ENCODE measurements at regions not wholly inside any gene's neighbourhood (a gene's known extent, or its start where the extent isn't known, plus 50 kb on each side); places are given as distances from the start of the nearest gene placed in this dataset.

DNA sequence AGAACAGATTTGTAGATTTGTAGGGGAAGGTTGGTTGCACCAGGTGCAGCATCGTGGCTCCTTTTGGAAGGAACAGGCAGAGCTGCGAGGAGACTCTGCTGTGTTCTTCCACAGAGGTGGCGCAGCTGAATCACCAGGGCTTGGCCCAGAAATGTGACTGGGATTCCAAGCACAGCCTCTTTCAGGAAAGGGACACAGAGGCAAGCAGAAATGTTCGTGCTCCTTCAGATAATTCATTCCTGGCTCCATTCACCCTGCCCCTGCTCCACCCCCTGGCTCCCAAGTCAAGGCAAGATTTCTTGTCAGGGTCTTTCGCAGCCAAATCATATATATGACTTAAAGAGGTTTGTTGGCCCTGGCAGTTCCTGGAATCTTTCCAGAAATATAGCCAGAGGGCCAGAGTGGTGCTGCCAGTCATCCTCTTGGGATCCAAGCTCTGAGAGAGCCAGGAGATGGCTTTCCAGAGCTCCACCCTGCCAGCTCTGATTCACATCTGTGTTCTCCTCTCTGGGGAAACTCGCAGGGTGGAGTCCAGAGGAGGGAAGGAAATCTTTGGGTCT, 203.9 kb upstream of the TANK start:
- Histone ChIP-seq H3K9ac (ENCODE audit: low read depth in 1 of 2, low read length in 2 of 2) (no peak overlapping the region), H3K36me3 (ENCODE audit: control insufficient read depth in 1 of 2, insufficient read depth in 2 of 2, low read length in 2 of 2) (no peaks in the 10 kb centered on the region), H3K27ac (ENCODE audit: low read depth, low read length) (no peak overlapping the region), H3K27me3 (ENCODE audit: control insufficient read depth in 1 of 2, insufficient read depth in 2 of 2, low read length in 2 of 2) (no peaks in the 10 kb centered on the region), H3K4me1 (ENCODE audit: control insufficient read depth in 1 of 2, insufficient read depth in 2 of 2, low read length in 2 of 2) (no peaks in the 10 kb centered on the region), H3K9me3 (ENCODE audit: control insufficient read depth in 1 of 2, low read length in 2 of 2) (no peaks in the 10 kb centered on the region), H3K4me3 (ENCODE audit: low read depth in 1 of 2, low read length in 2 of 2) (no peak overlapping the region)

DNA sequence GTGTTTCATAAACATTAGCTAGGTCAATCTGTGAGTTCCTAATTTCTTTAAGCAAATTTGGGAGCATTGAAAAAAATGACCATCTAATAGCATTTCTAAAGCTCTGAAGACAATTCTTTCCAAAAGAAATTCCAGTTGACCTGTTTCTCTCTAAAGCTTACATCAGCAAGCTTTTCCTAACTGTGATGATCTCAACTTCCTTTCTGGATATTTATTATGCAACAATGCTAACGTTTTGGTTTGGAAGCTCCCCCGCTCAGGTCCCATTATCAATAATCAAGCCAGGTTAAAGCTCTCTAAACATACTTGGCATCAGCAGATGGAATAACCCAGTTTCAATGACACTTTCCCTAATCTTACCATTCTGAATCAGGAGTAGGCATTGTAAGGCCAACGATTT, 196.3 kb upstream of the TANK start:
- H3K27me3 ChIP-seq (ENCODE audit: control insufficient read depth in 1 of 2, insufficient read depth in 2 of 2, low read length in 2 of 2), result no peaks in the 10 kb centered on the region
- H3K36me3 ChIP-seq (ENCODE audit: control insufficient read depth in 1 of 2, insufficient read depth in 2 of 2, low read length in 2 of 2), result no peaks in the 10 kb centered on the region
- no peak overlapping the region for H3K9ac ChIP-seq (ENCODE audit: low read depth in 1 of 2, low read length in 2 of 2)
- no peaks in the 10 kb centered on the region for H3K4me1 ChIP-seq (ENCODE audit: control insufficient read depth in 1 of 2, insufficient read depth in 2 of 2, low read length in 2 of 2)
- no peaks in the 10 kb centered on the region for H3K9me3 ChIP-seq (ENCODE audit: control insufficient read depth in 1 of 2, low read length in 2 of 2)
- no peak overlapping the region for H3K27ac ChIP-seq (ENCODE audit: low read depth, low read length)
- no peak overlapping the region for H3K4me3 ChIP-seq (ENCODE audit: low read depth in 1 of 2, low read length in 2 of 2)

DNA sequence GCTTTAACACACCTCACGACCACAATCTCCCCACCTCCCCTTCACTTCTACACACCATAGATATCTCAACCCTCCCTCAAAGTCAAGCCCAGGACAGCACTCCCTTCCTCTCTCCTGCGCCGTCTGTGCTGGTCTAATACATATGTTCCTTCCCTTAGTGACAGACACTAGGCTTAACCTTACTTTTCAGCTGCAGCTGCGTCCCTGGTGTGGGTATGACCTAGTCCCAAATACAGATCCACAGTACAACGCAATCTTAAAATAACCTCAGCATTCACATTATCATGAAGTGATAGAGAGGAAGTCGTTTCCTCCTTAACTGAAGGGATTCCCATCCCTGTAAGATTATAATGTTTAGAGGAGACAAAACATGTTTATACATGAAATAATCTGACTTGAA, 192.7 kb upstream of the TANK start:
- Histone ChIP-seq H3K27ac (ENCODE audit: low read depth, low read length) (no peak overlapping the region), H3K9me3 (ENCODE audit: control insufficient read depth in 1 of 2, low read length in 2 of 2) (peaks cover 0 to 2% of the 10 kb centered on the region in 2 donors)

DNA sequence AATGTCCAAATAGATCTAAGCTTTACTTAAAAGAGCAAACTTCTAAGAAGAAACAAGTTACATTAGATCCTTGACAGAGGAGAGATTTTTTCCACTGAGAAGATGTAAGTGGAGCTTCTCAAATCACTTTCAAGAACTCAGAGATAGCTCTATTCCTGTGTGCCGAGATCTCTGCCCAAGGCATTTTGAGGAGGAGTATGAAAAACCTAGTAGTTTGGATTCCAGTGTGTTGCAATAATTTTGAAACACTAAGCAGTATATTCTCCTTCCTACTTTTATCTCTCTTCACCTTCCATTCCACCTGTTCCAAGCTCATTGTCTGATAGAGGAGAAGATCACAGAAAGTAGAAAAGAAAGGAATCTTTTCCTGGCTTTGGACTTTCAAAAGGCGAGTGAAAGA, 192.0 kb upstream of the TANK start:
- H3K9me3 ChIP-seq (ENCODE audit: control insufficient read depth in 1 of 2, low read length in 2 of 2), result peaks cover 0 to 2% of the 10 kb centered on the region in 2 donors
- no peaks in the 10 kb centered on the region for H3K36me3 ChIP-seq (ENCODE audit: control insufficient read depth in 1 of 2, insufficient read depth in 2 of 2, low read length in 2 of 2)
- no peak overlapping the region for H3K27ac ChIP-seq (ENCODE audit: low read depth, low read length)
- H3K4me1 ChIP-seq (ENCODE audit: control insufficient read depth in 1 of 2, insufficient read depth in 2 of 2, low read length in 2 of 2), result no peaks in the 10 kb centered on the region
- H3K27me3 ChIP-seq (ENCODE audit: control insufficient read depth in 1 of 2, insufficient read depth in 2 of 2, low read length in 2 of 2), result no peaks in the 10 kb centered on the region
- H3K9ac ChIP-seq (ENCODE audit: low read depth in 1 of 2, low read length in 2 of 2), result no peak overlapping the region
- no peak overlapping the region for H3K4me3 ChIP-seq (ENCODE audit: low read depth in 1 of 2, low read length in 2 of 2)

More for the DNA sequence above, 192.7 kb upstream of the TANK start:
- Histone ChIP-seq H3K4me1 (ENCODE audit: control insufficient read depth in 1 of 2, insufficient read depth in 2 of 2, low read length in 2 of 2) (no peaks in the 10 kb centered on the region), H3K9ac (ENCODE audit: low read depth in 1 of 2, low read length in 2 of 2) (no peak overlapping the region), H3K36me3 (ENCODE audit: control insufficient read depth in 1 of 2, insufficient read depth in 2 of 2, low read length in 2 of 2) (no peaks in the 10 kb centered on the region), H3K27me3 (ENCODE audit: control insufficient read depth in 1 of 2, insufficient read depth in 2 of 2, low read length in 2 of 2) (no peaks in the 10 kb centered on the region), H3K4me3 (ENCODE audit: low read depth in 1 of 2, low read length in 2 of 2) (no peak overlapping the region)

DNA sequence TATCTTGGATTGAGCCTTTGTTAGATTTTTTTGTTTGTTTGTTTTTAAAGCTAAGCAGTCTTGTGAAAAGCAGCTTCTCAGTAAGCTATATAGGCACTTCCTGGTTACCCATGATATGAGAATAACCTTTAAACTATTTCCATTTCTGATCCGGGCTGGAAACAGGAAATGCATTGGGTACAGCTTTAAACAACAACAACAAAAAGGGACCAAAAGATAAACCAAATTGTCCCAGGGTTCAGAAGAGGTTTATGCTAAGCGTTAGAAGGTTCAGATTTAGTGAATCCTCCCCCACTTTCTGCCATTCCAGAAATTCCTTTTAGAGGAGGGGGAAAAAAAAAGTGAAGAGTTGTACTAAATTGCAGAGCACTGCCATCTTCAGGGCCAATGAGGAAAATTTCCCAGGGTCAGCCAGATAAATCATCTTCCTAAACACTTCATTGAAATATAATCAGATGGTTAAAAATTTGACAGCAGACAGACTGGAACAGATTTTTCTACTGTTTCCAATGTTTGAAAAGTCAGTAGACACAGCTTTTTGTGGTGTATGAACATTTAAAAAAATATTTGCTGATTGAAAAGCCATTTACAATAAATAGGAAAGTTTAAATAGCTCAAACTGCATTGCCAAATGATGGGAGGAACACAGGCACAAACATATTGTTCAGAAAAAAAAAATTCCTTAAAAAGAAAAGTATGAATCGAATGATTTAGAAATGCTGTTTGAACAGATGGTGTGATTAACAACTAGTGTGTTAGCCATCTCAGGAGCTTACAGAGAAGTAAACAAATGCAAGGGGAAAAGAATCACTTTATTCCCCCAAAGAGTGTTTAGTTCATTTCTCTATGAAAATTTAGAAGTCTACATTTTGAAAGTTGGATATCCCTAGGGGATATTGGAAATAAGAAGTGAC, 189.9 kb upstream of the TANK start:
- Histone ChIP-seq H3K36me3 (ENCODE audit: control insufficient read depth in 1 of 2, insufficient read depth in 2 of 2, low read length in 2 of 2) (no peaks in the 10 kb centered on the region), H3K9ac (ENCODE audit: low read depth in 1 of 2, low read length in 2 of 2) (no peak overlapping the region), H3K27ac (ENCODE audit: low read depth, low read length) (no peak overlapping the region), H3K9me3 (ENCODE audit: control insufficient read depth in 1 of 2, low read length in 2 of 2) (peaks cover 0 to 2% of the 10 kb centered on the region in 2 donors), H3K27me3 (ENCODE audit: control insufficient read depth in 1 of 2, insufficient read depth in 2 of 2, low read length in 2 of 2) (no peaks in the 10 kb centered on the region), H3K4me1 (ENCODE audit: control insufficient read depth in 1 of 2, insufficient read depth in 2 of 2, low read length in 2 of 2) (no peaks in the 10 kb centered on the region), H3K4me3 (ENCODE audit: low read depth in 1 of 2, low read length in 2 of 2) (peak overlapping the region; percentile 31 to 49)

DNA sequence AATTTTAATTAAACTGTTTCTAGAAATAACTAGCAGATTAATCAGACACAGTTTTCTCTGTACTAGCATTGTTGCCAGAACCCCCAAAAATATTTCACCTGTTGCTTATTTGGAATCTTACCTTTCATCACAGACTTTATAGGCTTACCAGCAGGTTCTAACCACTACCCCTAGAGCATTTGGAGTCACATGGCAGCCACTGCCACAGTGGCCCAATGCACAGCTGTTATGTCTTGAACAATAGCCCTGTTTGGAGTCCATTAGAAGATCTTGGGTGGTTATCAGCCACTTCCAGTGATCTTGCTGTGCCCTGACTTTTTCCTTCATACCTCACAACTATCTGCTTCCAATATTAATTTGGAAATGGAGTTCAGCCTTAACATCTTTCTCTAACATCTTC, 186.2 kb upstream of the TANK start:
- Histone ChIP-seq H3K27ac (ENCODE audit: low read depth, low read length) (no peak overlapping the region), H3K9me3 (ENCODE audit: control insufficient read depth in 1 of 2, low read length in 2 of 2) (peaks cover 0 to 2% of the 10 kb centered on the region in 2 donors), H3K27me3 (ENCODE audit: control insufficient read depth in 1 of 2, insufficient read depth in 2 of 2, low read length in 2 of 2) (no peaks in the 10 kb centered on the region), H3K4me3 (ENCODE audit: low read depth in 1 of 2, low read length in 2 of 2) (no peak overlapping the region), H3K4me1 (ENCODE audit: control insufficient read depth in 1 of 2, insufficient read depth in 2 of 2, low read length in 2 of 2) (no peaks in the 10 kb centered on the region), H3K9ac (ENCODE audit: low read depth in 1 of 2, low read length in 2 of 2) (no peak overlapping the region), H3K36me3 (ENCODE audit: control insufficient read depth in 1 of 2, insufficient read depth in 2 of 2, low read length in 2 of 2) (no peaks in the 10 kb centered on the region)

DNA sequence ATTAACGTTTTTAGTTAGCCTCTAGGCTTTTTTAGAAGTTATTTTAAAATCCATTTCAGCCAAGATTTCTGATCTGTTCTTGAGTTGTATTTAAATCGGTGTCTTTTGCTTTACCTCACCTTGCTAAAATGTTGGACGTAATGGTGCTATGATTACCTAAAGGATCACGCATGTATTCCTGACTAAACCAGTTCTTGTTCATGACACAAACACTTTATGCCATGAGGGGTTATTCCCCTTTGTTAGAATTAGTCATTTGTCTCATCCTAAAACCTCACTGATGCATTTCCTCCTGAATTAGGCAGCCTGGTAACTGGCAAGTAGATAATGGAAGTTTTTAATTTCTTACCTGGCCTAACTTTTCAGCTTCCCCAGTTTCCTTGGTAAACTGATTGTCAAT, 185.4 kb upstream of the TANK start:
- no peak overlapping the region for H3K4me3 ChIP-seq (ENCODE audit: low read depth in 1 of 2, low read length in 2 of 2)
- H3K9ac ChIP-seq (ENCODE audit: low read depth in 1 of 2, low read length in 2 of 2), result no peak overlapping the region
- H3K27me3 ChIP-seq (ENCODE audit: control insufficient read depth in 1 of 2, insufficient read depth in 2 of 2, low read length in 2 of 2), result no peaks in the 10 kb centered on the region
- H3K4me1 ChIP-seq (ENCODE audit: control insufficient read depth in 1 of 2, insufficient read depth in 2 of 2, low read length in 2 of 2), result no peaks in the 10 kb centered on the region
- H3K36me3 ChIP-seq (ENCODE audit: control insufficient read depth in 1 of 2, insufficient read depth in 2 of 2, low read length in 2 of 2), result no peaks in the 10 kb centered on the region
- no peaks in the 10 kb centered on the region for H3K9me3 ChIP-seq (ENCODE audit: control insufficient read depth in 1 of 2, low read length in 2 of 2)
- no peak overlapping the region for H3K27ac ChIP-seq (ENCODE audit: low read depth, low read length)

DNA sequence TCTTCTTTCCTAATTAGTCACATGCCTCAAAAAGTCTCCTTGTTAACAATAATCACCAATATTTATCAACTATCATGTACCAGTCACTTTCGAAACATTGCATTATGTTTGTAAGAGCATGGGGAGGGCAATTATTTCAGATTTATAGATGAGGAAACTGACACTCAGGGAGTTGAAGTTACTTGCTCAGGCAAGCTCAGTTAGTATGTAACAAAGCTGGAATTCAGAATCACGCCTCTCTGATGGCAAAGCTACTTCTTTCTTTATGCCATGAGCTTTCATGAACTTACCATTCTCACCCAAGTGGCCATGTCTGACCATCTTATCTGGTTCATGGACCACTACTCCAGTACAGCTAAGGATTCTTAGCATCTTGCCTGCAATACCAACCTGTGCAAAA, 183.4 kb upstream of the TANK start:
- H3K27ac ChIP-seq (ENCODE audit: low read depth, low read length), result no peak overlapping the region
- no peak overlapping the region for H3K4me3 ChIP-seq (ENCODE audit: low read depth in 1 of 2, low read length in 2 of 2)
- H3K9me3 ChIP-seq (ENCODE audit: control insufficient read depth in 1 of 2, low read length in 2 of 2), result no peaks in the 10 kb centered on the region
- no peak overlapping the region for H3K9ac ChIP-seq (ENCODE audit: low read depth in 1 of 2, low read length in 2 of 2)
- H3K4me1 ChIP-seq (ENCODE audit: control insufficient read depth in 1 of 2, insufficient read depth in 2 of 2, low read length in 2 of 2), result no peaks in the 10 kb centered on the region
- no peaks in the 10 kb centered on the region for H3K27me3 ChIP-seq (ENCODE audit: control insufficient read depth in 1 of 2, insufficient read depth in 2 of 2, low read length in 2 of 2)
- no peaks in the 10 kb centered on the region for H3K36me3 ChIP-seq (ENCODE audit: control insufficient read depth in 1 of 2, insufficient read depth in 2 of 2, low read length in 2 of 2)

DNA sequence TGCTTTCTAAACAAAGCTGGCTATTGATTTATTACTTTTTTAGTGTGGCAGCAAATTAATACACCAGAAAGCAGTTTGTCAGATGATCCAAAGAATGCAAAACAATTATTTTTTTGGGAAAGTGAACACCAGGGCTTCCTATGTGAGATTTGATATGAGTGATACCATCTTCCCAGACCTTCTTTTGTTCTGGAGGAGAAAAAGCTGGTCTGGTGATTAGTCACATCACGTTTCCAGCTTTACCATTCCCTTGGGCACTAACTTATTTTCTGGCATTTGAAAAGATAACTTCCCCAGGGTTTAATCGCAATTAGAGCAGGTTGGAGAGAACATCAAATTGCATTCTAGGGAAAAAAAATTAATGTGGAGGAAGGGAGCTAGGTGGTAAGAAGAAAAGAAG, 182.9 kb upstream of the TANK start:
- Histone ChIP-seq H3K36me3 (ENCODE audit: control insufficient read depth in 1 of 2, insufficient read depth in 2 of 2, low read length in 2 of 2) (no peaks in the 10 kb centered on the region), H3K4me3 (ENCODE audit: low read depth in 1 of 2, low read length in 2 of 2) (no peak overlapping the region), H3K9me3 (ENCODE audit: control insufficient read depth in 1 of 2, low read length in 2 of 2) (no peaks in the 10 kb centered on the region)

DNA sequence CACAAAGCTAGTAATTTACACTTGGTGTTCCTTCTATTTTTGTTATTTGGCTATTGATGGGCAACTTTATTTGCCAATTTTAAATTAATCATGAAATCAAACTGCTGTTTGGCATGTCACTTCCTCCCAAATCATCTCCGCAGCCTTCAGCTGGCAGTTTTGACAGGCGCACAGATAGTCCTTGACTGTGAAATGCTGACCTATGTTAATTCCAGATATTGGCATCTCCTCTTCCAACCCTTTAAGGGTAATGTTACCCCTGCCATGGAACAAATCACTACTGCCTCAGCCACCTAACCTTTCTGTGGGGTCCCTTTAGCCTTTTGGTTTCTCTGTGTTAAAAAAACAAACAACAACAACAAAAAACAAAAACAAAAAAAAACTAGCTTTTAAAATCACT, 182.4 kb upstream of the TANK start:
- H3K27me3 ChIP-seq (ENCODE audit: control insufficient read depth in 1 of 2, insufficient read depth in 2 of 2, low read length in 2 of 2), result no peaks in the 10 kb centered on the region
- no peak overlapping the region for H3K4me3 ChIP-seq (ENCODE audit: low read depth in 1 of 2, low read length in 2 of 2)
- no peaks in the 10 kb centered on the region for H3K4me1 ChIP-seq (ENCODE audit: control insufficient read depth in 1 of 2, insufficient read depth in 2 of 2, low read length in 2 of 2)
- H3K27ac ChIP-seq (ENCODE audit: low read depth, low read length), result no peak overlapping the region
- H3K9ac ChIP-seq (ENCODE audit: low read depth in 1 of 2, low read length in 2 of 2), result no peak overlapping the region
- no peaks in the 10 kb centered on the region for H3K36me3 ChIP-seq (ENCODE audit: control insufficient read depth in 1 of 2, insufficient read depth in 2 of 2, low read length in 2 of 2)
- no peaks in the 10 kb centered on the region for H3K9me3 ChIP-seq (ENCODE audit: control insufficient read depth in 1 of 2, low read length in 2 of 2)

More for the DNA sequence above, 182.9 kb upstream of the TANK start:
- Histone ChIP-seq H3K9ac (ENCODE audit: low read depth in 1 of 2, low read length in 2 of 2) (no peak overlapping the region), H3K27me3 (ENCODE audit: control insufficient read depth in 1 of 2, insufficient read depth in 2 of 2, low read length in 2 of 2) (no peaks in the 10 kb centered on the region), H3K27ac (ENCODE audit: low read depth, low read length) (no peak overlapping the region), H3K4me1 (ENCODE audit: control insufficient read depth in 1 of 2, insufficient read depth in 2 of 2, low read length in 2 of 2) (no peaks in the 10 kb centered on the region)

Data from duodenal mucosa (tissue), 2 donors.